NCI-H82 treated with DMSO at 0.1 percent for 48 hours (cell line): ENCODE measurements at regions not wholly inside any gene's neighbourhood (a gene's known extent, or its start where the extent isn't known, plus 50 kb on each side); places are given as distances from the start of the nearest gene placed in this dataset.

Experiments
- DNase-seq: peaks from one replicate; lab custom pipeline; 2025; ENCODE audit not compliant: unreplicated experiment; lab: John Stamatoyannopoulos, UW

DNA sequence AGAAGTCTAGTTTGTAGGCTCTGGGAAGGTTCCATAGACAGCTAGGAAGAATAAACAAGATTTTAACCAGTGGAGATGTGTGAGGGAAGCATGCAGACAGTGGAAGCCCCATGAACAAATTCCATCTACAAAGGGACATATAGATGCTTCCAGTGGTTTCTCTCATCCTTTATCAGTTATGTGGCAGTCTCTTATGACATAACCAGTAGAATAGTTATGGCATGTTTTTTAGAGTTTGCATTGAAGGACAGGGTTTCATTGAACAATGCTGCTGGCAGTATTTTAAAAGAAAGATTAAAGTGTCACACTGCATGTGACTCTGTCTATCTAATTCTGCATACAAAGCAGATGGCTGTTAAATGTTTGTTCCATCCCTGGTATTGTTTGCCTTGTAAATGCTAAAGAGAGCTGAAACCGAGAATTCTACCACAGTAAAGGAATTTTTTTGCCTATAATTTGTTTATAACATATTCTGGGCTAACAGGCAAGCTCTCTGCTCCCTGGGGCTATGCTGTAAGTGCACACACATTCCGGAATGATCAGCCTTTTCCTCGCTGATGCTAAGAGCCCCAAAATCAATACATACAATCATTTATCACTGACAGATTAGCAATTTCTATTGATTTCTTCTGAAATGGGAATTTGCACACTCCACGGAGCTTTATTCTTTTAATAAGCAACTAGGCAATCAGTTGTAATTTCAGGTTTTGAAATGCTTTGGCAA lies 76.8 kb upstream of the PELI1 start:
- DNase-seq: no peak

DNA sequence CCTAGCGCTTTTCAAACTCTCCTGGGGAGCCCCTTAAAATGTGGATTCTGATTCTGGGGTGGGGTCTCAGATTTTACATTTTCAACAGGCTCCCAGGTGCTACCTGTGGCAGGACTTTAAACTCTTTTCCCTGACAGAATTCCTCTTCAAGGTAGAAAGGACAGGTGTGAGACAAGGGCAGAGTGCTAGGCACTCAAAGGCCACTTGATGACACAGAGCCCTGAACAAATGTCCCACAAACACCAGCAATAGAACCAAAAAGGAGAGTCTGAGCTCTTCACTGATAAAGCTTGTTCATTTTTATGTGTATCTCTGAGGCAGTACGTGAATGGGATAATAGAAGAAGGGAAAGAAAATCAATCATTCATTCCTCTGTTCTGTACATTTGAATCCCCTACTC lies 77.7 kb upstream of the PELI1 start:
- no peak for DNase-seq

DNA sequence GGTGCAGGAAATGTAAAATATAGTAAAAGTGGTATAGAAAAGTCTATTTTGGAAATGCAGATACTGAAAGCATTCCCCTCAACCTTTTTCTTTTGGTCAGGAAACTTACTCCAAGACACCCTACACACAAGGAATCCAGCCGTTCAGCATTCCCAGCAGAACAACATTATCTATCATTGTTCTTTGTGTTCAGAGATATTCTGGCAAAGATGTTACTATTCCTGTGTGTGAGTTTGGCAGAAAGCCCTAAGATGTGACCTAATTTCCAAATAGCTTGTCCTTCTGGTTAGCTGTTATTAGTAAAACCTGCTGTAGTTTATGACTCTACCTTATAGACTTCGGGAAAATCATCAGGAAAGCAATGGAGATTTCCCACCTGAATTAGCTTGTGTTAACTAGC lies 78.1 kb upstream of the PELI1 start:
- no peak for DNase-seq

DNA sequence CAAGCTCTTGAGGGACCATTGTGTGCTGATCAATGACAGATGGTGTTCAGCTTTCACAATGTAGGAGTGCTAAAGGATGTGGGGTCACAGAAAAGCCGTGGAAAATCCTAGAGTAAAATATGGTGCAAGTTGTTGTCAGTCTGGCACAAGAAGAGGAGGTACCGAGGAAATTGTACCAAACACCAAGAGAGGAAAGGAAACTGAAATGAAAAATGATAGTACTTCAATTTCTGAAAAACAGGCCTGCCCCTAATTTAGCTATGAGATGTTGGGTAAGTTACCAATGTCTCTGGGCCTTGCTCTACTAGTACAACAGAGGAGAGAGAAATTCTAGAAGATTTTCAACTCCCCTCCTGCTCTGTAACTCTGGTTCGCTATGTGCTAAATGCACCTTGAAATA lies 78.8 kb upstream of the PELI1 start:
- no peak for DNase-seq

DNA sequence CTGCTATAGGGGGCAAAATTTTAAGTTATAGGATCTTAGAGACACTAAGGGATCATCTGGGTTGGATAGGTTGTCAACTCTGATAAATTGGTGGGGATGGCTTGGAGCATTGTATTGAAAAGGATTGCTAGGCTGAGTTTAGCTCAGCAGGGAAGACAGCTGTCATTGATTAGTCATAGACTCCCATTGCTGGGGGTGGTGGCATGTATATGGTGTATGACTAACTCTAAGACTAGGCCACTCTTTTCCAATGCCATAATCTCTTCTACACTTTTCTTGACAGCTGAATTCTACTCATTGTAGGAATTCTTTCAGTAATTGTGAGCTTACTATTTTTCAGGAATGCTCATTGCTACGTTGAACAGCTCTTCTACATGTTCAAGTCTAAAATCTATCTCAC lies 81.3 kb upstream of the PELI1 start:
- DNase-seq: no peak

DNA sequence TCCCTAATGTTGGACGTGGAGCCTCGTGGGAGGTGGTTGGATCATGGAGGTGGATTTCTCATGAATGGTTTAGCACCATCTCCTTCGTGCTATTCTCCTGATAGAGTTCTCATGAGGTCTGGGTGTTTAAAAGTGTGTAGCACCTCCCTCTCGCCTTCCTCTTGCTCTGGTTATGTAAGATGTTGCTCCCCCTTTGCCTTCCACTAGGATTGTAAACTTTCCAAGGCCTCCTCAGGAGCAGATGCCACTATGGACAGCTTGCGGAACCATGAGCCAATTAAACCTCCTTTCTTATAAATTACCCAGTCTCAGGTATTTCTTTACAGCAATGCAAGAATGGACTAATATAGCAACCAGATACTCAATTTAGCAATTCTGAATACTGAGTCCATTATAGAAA lies 82.4 kb upstream of the PELI1 start:
- peak; percentile 68 for DNase-seq

DNA sequence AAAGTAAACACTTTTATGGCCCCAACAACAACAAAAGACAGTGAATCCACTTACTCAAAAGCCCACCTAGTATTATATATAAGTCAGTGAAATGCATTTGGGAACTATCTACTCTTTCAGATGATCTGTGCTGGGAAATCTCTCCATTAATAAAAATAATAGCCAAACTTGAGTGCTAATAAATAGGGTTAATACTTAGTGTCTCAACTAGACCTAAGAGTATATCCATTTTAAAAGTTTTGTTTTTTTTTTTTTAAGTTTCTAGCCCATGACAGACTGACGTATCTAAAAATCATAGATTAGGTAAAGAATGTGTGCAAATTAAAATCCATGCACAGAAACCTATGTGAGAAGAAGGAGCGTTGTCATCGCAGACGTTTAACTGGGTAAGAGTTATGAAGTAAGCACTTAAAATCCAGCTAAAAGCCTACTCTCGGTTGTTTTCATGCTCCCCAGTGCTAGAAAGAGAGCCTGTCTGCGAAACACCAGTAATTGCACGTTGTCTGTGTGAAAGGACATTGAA lies 83.4 kb upstream of the PELI1 start:
- peak; percentile 78 for DNase-seq

DNA sequence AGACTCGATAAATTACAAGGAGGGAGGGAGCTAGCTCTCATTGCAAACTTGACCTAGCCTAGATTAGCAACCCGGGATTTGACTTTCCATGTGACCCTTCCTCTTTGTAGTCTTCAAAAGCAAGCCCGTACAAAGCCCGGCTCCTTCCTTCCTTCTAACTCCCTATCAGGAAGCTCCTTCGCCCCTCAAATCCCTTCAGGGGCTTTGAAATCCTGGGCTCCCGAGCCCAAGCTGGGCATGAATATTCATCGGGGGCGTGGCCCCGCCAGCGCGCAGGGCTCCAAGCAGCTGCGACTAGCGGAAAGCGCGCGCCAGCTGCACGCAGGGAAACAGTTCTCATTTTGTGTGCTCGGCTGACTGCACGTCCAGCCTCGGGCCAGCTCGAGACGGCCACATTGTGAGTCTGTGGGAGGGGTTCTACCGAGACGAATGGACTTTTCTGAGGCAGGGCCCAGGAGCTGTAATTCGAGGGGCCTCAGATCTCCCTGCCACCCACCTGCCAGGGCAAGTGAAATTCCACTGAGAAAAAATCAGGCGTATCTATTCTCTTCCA lies 84.0 kb upstream of the PELI1 start:
- peak; percentile 89 for DNase-seq

DNA sequence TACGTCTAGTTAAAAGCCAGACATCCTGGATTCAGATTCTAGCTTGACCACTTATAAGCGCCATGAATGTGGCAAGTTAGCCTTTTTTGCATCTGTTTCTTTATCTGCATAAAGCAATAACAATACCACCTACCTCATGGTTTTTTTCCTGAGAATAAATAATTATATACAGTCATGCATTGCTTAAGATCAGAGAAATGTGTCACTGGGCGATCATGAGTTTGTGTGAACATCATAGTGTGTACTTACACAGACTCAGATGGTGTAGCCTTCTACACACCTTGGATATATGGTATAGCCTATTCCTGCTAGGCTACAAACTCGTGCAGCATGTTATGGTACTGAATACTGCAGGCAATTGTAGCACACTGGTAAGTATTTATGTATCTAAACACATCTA lies 84.7 kb upstream of the PELI1 start:
- DNase-seq: no peak

DNA sequence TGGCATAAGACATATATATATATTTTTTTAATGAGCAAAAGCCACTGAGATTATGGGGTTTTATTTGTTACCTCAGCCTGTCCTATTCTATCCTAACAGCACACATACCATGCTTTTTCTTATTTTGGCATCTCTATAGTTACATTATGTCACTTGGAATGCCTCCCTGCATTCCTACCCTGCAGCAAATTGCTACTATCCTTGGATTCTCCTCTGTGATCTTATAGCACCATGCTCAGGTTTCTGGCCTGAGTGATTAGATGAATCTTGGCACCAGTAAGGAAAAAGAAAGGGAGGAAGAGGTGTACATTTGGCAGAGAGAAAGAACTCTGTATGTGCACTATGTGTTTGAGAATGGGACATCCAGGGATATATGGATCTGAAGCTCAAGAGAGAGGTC lies 86.3 kb upstream of the PELI1 start:
- no peak for DNase-seq

DNA sequence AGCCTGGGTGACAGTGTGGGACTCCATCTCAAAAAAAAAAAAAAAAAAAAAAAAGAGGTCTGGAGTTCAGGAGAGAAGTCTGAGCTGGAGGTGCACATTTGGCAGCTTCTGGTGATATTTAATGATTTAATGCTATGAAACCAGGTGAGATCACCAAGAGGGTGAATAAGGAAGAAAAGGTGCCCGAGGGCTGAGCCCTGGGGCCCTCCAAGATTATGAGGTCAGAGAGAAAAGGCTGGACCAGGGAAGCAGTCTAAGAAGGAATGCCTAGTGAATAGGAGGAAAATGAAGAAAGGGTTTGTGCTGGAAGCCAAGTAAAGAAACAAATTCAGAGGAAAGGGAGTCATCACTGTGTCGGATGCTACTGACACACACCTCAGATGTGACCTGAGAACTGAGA lies 88.0 kb upstream of the PELI1 start:
- no peak for DNase-seq

DNA sequence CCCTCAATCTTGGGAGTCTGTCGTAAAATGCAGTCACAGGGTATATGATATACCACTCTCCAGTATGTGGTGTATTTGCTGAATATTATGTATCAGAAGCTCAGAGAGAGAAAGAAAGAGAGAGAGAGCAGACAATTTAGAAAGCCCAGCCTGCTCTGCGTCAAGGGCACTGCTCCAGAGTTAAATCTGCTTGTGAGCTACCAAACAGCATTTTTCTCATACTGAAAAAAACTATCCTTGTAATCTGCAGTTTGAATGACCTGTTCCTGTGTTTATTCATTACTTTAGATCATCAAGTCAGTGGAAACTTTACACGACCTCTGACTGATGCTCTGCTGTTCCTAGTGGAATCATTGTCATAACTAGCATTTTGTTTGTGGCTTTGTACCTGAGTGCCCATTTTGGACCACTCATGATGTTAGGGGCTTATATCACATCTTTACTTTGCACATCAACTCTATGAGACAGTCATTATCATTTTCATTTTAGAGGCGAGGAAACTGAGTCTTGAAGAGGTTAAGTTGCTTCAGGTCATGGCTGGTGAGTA lies 89.2 kb upstream of the PELI1 start:
- DNase-seq: no peak

DNA sequence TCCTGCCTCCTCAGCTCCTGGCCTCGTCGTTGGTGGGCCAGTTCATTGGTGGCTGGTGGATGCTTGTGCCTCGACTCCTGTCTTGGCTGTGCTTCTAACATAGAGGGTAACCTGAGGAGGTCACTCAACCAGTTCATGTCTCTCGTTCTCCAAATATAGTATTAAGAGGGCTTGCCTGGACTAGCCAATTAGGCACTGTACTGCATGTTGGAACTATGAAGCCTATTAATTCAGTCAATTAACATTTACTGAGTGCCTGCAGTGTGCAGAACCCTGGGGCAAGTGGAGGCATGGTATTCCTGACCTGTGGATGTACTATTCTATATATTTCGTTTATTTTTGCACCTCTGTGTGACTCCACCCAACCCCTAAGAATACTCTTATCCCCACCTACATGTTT lies 89.9 kb upstream of the PELI1 start:
- DNase-seq: no peak

DNA sequence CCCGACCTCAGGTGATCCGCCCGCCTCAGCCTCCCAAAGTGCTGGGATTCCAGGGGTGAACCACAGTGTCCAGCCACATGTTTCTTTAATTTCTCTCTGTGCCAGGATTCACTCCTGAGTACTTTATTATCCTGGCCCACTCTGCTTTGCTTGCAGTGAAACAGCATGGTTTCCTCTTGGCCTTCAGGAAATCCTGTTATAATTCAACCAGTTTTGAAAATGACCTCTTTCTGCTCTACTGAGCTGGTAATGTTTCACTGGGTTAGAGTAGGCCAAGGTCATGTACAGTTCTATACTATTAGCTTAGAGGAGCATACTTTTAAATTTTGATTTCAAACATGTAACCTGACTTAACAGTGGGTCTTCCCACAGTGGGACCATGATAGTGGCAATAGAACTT lies 90.6 kb upstream of the PELI1 start:
- no peak for DNase-seq

DNA sequence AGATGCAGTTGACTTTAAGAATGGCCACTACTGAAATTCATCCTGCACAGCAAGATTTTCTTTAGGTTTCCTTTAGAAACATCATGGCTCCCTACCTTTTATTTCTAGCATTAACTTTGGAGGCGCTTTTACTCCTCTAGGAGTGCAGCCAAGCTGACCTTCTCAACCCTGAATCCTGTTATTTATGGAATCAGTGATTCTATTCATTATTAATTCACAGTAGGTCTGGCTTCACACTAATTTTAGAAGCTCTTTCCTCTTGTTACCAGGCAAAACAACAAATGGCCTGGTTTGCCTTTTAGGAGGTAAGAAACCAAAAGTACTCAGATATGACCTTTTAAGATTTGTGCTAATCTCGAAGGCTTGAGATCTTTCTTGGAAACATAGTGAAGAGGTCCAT lies 93.0 kb upstream of the PELI1 start:
- DNase-seq: no peak

DNA sequence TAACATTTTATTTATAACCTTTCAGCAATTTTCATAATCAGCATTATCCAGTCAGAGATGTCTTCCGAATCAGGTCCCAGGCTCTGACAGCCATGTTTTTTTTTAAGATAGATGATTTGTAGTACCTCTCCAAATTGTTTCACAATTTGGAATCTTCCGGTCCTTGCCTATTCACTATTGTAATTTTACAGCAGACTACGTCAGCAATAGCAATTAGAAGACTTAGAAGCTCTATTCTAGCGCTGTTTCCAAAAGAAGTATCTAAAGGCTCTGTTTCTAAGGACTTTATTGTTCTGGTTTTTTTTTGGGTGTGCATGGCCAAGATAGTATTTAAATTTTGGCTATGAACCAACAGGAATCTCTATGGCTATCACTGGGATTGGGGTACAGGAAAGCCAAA lies 94.6 kb upstream of the PELI1 start:
- DNase-seq: no peak

DNA sequence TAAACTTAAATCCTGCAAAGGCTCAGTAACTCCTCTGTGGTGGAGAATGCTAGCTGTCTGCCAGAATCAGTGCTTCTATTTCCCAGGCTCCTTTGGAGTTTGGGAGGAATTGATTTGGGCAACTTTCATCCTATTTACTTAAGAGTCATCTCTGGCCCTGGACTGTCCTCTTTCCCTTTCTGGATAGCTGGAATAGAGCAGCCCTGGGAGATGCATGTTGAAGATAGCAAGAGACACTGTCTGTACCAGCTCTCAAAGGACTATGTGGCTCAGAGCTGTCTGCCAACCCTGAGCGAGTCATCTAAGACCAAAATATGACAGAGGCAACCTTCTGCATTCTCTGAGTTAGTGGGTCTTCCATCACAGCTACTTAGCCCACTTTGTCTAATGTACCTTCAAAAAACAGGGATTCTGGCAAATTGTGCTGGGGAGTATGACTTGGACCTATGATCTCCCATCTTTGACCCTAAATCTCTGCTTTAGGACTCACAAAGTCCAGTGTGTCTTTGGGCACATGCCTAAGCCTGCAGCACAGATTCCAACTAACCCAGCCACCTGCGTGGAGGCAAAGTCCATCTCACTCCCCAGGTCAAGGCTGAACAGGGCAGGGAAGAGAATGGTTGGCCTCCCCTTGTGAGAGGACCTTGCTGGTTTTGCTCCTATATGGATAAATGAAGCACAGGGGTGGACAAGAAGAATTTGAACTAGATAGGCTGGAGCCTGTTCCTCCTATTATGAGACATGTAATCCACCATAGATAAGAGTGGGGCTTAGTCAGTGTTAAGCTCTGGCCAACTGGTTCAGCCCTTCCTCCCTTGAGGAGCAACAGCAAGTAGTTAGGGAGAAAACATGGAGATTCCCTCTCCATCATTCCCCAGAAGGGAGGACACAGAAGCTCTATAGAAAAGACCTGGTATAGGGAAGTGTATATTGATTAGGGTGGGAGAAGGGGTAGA lies 99.1 kb upstream of the PELI1 start:
- DNase-seq: no peak

DNA sequence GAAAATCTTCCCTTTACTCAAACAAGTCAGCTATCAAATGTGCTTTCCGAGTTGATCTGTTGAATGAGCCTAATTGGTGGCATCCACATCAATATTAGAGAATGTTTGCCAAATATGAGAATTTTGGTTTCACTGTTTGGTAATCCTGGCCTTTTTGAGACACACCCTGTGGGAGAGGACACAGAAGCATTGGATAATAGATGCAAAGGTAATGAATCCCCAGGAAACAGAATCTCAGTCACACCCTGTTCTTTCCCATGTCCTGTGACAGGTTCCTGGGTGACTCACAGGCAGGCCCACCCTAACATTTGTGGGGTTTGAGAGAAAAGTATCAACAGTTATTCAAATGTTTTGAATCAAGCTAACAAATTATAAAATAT lies 99.8 kb upstream of the PELI1 start:
- DNase-seq: no peak

DNA sequence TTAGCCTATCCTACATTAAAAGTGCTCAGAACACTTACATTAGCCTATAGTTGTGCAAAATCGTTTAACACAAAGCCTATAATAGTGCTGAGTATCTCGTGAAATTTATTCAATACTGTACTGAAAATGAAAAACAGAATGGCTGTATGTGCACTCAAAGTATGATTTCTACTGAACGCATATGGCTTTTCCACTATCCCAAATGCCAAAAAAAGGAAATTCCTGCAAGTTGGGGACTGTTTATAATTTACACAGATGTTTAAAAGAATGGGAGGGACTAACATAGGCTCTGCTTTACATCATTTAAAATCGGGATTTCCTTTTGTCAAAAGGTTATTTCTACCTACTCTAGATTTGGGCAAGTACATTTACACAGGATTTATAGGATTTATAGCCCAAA lies 101.4 kb upstream of the PELI1 start:
- no peak for DNase-seq

DNA sequence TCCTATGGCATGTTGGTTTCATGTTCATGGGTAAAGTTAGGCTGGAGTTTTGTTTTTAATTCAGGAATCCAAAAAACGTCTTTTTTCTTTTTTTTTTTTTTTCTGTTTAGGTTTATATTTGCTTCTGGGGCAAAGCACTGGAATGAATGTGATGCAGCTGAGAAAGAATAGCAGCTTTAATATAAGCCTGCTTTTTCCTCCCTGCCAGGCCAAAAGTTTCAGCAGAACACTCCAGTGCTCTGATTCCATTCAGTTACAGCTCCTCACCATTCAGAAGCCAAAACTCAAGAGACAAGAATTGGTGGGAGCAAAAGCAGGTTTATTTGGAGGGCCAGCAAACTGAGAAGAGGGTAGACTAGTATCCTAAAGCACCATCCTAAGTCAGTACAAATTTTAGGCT lies 102.7 kb upstream of the PELI1 start:
- DNase-seq: no peak

DNA sequence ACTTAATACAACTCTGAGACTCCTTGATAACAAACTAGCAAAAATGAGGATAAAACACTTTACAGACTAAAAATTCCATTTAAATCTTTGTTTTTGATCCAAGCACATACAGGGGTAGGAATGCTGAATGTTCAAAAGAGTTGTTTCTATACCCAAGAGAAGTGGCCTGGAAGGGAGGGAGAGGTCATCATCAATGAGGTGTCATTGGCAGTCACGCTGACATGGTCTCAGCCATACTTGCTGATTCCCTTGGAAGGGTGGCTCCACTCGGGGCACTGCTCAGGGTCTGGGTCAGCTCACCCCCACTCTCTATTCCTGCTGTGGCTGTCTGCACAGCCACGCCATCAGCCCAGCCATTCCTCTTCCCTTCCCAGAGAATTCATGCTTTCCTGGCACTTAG lies 105.2 kb upstream of the PELI1 start:
- DNase-seq: no peak

DNA sequence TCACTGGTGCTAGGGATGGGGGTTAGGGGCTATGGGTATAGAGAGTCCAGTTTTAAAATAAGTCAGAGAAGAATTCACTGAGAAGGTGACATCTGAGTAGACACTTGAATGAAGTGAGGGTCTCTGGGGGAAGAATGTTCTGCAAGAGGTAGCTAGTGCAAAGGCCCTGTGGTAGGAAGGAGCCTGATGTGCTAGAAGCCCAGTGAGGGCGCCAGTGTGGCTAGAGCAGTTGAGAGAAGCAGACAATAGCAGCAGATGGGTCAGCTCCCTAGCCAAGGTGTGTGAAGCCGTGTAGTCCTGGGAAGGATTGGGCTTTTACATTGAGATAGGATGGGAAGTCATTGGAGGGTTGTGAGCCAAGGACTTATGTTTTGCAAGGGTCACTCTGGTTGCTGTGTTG lies 105.8 kb upstream of the PELI1 start:
- no peak for DNase-seq
